K562 (cell line): ENCODE measurements at regions not wholly inside any gene's neighbourhood (a gene's known extent, or its start where the extent isn't known, plus 50 kb on each side); places are given as distances from the start of the nearest gene placed in this dataset.

Source experiments
- HDAC6 ChIP-seq: IDR thresholded peaks from 2 replicates; pipeline ENCODE4 v1.6.1; 2012; ENCODE audit warnings: low read depth, mild to moderate bottlenecking, control low read depth, inconsistent platforms, low read length, moderate library complexity
- ZZZ3 ChIP-seq: fragments of 450-650 bp; IDR thresholded peaks from 2 replicates; pipeline ENCODE4 v1.6.1; 2016; ENCODE audit warnings: antibody characterized with exemption, mild to moderate bottlenecking, moderate library complexity
- TF ChIP-seq, protein P1 (sequence below), 3 experiments: IDR thresholded peaks in 2 of 3; conservative IDR thresholded peaks in 1 of 3; 2 replicates each; pipeline ENCODE4 v1.5.1; 2011 to 2012; ENCODE audit warnings: low read length in 3 of 3, mild to moderate bottlenecking in 3 of 3, control low read depth in 2 of 3, improper control_type of control experiment in 1 of 3, inconsistent platforms in 1 of 3, low read depth in 1 of 3, mixed read lengths in 1 of 3, moderate library complexity in 1 of 3; ENCODE audit not compliant: insufficient read depth in 2 of 3
- TF ChIP-seq, protein P2 (sequence below), 2 experiments: fragments of 450-650 bp; formaldehyde crosslinking in 1 of 2; IDR thresholded peaks; 2 replicates each; pipeline versions ENCODE4 v1.4.0 to v1.6.1; 2014 to 2020; ENCODE audit warnings: mild to moderate bottlenecking in 2 of 2, borderline replicate concordance in 1 of 2, low read depth in 1 of 2

DNA sequence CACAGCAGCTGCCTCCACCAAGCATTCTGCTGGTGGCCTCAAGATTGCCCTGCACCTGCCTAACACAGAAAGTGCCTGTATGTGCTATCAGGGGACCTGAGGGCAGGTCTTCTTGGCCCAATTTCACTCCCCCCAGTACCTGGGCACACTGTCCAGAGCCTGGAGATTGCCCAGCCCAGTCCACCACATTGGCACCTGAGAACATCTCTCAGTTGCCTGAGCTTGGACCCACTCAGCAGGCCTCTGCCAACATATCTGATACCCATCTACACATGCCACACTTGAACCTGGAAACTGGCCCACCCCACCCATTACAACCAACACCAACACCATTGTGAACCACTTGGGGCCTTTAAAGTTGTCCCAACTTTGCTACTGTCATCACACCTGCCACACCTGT lies 1523.1 kb upstream of the CDH9 start:
- TF ChIP-seq ZZZ3 (no peak), HDAC6 (no peak)
- TF ChIP-seq, protein P1, sequence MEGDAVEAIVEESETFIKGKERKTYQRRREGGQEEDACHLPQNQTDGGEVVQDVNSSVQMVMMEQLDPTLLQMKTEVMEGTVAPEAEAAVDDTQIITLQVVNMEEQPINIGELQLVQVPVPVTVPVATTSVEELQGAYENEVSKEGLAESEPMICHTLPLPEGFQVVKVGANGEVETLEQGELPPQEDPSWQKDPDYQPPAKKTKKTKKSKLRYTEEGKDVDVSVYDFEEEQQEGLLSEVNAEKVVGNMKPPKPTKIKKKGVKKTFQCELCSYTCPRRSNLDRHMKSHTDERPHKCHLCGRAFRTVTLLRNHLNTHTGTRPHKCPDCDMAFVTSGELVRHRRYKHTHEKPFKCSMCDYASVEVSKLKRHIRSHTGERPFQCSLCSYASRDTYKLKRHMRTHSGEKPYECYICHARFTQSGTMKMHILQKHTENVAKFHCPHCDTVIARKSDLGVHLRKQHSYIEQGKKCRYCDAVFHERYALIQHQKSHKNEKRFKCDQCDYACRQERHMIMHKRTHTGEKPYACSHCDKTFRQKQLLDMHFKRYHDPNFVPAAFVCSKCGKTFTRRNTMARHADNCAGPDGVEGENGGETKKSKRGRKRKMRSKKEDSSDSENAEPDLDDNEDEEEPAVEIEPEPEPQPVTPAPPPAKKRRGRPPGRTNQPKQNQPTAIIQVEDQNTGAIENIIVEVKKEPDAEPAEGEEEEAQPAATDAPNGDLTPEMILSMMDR (IDR thresholded peaks at IDR 0.05 in 2 of 3, conservative IDR thresholded peaks at IDR 0.05 in 1 of 3; ENCODE audit: insufficient read depth in 2 of 3, low read depth in 1 of 3, low read length in 3 of 3) = no peak
- TF ChIP-seq, protein P2, sequence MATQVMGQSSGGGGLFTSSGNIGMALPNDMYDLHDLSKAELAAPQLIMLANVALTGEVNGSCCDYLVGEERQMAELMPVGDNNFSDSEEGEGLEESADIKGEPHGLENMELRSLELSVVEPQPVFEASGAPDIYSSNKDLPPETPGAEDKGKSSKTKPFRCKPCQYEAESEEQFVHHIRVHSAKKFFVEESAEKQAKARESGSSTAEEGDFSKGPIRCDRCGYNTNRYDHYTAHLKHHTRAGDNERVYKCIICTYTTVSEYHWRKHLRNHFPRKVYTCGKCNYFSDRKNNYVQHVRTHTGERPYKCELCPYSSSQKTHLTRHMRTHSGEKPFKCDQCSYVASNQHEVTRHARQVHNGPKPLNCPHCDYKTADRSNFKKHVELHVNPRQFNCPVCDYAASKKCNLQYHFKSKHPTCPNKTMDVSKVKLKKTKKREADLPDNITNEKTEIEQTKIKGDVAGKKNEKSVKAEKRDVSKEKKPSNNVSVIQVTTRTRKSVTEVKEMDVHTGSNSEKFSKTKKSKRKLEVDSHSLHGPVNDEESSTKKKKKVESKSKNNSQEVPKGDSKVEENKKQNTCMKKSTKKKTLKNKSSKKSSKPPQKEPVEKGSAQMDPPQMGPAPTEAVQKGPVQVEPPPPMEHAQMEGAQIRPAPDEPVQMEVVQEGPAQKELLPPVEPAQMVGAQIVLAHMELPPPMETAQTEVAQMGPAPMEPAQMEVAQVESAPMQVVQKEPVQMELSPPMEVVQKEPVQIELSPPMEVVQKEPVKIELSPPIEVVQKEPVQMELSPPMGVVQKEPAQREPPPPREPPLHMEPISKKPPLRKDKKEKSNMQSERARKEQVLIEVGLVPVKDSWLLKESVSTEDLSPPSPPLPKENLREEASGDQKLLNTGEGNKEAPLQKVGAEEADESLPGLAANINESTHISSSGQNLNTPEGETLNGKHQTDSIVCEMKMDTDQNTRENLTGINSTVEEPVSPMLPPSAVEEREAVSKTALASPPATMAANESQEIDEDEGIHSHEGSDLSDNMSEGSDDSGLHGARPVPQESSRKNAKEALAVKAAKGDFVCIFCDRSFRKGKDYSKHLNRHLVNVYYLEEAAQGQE (IDR thresholded peaks at IDR 0.05; ENCODE audit: borderline replicate concordance) = no peak
- TF ChIP-seq, protein P2 (CRISPR knock-in tag; IDR thresholded peaks at IDR 0.05; ENCODE audit: low read depth) = no peak
